Occipital lobe (tissue), 1 donor: ENCODE measurements at regions not wholly inside any gene's neighbourhood (a gene's known extent, or its start where the extent isn't known, plus 50 kb on each side); places are given as distances from the start of the nearest gene placed in this dataset.
"Not testable (repeated sequence)": the region's sequence is repeated elsewhere in the genome, so short reads cannot be mapped to it uniquely, and the experiment has no call there.

Experiments
- DNase-seq: peaks from one replicate; lab custom pipeline; 2025; lab: John Stamatoyannopoulos, UW

- no peak for DNase-seq
These were observed 92.6 kb downstream of the KIF26A start for GRCh38 chr14:104230946-104231345.

- DNase-seq: no peak
These were observed 93.7 kb downstream of the KIF26A start for GRCh38 chr14:104232070-104232484.

DNA sequence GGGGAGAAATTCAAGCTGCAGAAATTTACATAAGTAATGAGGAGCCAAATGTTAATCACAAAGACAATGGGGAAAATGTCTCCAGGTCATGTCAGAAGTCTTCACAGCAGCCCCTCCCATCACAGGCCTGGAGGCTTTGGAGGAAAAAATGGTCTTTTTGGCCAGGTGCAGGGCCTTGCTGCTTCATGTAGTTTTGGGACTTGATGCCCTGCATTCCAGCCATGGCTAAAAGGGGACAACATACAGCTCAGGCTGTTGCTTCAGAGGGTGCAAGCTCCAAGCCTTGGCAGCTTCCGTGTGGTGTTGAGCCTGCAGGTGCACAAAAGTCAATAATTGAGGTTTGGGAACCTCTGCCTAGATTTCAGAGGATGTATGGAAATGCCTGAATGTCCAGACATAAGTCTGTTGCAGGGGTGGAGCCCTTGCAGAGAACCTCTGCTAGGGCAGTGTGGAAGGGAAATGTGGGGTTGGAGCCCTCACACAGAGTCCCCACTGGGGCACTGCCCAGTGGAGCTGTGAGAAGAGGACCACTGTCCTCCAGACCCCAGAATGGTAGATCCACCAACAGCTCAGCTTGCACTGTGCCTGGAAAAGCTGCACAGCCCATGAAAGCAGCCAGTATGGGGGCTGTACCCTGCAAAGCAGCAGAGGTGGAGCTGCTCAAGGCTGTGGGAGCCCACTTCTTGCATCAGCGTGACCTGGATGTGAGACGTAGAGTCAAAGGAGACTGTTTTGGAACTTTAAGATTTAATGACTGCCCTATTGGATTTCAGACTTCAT is 95.8 kb downstream of the KIF26A start:
- DNase-seq: not testable (repeated sequence)

- DNase-seq: no peak
These were observed 97.3 kb downstream of the KIF26A start for GRCh38 chr14:104235686-104236085.

DNA sequence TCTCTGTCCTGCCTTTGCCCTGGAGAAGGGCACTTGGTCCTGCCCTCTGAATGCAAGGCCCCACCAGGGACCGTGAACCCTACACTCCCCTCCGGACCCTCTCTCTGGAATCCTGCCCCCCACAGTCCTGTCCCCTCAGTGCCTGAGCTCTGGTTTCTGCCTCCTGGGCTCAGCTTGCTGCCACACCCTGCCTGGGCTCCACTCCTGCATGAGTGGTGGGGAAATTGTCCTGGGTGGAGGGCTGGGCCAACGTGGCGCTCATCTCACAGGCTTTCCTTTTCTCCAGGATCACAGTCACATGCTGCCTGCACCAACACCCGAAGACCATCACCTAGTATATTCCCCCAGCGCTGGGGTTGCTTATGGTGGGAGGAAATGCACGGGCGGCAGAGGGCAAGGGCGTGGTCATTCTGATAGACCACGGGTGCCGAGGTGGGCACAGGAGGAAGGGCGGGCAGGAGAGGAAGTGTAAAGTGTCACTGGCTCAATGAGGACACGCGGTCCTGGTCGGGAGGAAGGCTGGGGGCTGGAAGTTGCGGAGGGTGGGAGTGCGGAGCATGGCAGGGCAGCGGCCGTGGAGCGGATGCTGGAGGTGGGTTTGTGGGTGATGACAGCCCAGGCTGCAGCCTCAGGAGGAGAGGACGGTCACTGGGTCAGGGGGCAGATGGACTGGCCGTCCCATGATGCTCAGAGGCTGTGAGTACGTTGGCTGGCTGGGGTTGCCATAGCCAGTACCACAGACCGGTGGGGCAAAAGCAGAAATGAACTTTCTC is 99.5 kb downstream of the KIF26A start:
- DNase-seq: no peak

DNA sequence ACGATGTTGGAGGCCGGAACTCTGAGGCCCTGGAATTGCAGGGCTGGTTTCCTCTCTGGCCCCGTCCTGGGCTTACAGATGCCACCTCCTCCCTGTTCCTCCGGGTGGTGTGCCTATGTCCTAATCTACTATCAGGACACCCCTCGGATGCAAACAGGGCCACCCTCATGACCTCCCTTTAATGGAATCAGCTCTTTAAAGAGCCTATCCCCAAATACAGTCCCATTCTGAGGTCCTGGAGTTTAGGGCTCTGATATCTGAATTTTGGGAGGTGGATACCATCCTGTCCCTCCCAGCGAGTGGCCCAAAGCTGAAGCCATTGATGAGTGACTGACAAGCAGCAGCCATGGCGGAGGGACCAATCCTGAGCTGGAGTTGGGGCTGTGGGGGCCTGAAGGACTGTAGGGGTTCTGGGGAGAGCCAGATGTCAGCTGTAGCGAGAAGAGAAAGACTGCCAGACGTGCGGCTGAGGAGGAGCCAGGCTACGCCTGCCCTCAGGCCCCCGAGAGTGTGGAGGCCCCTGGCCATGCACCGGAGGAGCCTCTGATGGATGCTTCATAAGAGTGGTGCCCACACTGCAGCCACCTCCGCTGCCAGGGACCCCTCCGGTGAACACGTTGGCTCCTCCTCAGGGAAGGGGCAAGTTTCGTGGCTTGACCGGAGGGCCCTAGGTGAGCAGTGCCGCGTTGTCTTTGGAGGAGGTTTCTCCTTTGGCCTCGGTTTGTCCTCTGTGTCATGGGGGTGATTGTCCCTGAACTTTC is 100.2 kb downstream of the KIF26A start:
- no peak for DNase-seq

- DNase-seq: no peak
These were observed 100.9 kb downstream of the KIF26A start for GRCh38 chr14:104239185-104239775.

DNA sequence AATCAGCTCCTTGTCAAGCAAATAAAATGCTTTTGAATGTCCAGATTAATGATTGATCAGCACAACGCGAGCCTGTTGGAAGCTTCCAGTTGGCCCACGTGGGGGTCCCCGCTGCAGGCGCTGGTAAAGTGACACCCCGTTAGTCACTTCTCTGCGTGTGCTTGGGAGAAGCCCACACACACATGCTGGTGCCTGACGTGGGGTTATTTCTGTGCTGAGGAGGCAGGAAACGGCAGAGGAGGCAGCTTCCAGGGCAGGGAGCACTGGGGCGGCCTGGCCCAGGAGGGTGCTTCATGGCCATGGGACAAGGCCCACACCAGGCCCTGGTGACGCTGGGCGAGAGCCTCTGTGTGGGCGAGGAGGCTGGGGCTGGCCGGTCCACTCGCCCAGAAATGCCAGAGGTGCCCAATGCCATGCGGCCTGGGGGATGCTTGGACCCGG is 101.5 kb downstream of the KIF26A start:
- no peak for DNase-seq

DNA sequence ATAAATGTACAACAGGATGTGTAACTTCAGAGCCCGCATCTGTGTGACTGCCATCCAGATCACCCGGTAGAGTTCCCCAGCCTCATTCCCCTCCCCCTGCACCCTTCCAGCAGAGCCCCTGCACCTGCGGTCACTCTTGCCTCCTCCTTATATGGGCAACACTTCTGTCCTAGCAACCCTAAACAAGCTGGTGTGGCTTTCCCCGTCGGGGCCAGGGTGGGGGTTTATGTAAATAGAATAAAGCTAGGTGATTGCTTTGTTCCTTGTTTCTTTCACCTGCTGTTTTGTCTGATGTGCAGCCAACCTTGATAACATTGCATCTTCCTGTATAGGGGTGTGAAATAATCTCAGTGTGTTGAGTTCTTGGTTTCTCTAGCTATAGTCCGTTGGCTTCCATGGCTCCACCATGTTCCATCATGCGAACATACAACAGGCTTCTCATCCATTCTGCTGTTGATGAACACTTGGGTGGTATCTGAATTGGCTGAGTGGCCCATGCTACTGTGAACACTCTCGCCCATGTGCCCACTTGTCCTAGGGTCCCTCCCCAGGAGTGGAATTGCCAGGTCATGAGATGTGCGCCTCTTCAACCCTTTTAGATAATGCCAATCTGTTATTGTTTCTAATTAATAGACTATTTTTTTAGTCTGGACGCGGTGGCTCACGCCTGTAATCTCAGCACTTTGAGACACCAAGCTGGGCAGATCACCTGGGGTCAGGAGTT is 102.2 kb downstream of the KIF26A start:
- DNase-seq: no peak

DNA sequence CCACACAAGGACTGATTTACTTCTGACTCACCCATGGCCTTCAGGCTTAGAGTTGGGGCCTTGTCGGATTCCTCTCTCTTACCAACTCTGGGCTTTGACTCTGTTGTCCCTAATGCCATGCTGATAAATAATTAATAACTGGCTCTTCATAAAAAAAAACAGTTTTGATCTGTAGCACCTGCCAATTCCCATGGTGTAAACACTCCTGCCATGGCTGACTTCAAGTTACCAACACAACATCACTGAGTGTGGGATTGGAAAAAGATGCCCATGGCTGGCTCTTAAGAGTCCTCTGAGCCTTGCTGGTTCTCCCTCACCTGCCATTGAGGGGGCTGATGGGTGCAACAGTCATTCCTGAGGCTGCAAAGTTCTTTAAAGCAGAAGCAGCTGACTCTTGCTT is 104.8 kb downstream of the KIF26A start:
- no peak for DNase-seq

DNA sequence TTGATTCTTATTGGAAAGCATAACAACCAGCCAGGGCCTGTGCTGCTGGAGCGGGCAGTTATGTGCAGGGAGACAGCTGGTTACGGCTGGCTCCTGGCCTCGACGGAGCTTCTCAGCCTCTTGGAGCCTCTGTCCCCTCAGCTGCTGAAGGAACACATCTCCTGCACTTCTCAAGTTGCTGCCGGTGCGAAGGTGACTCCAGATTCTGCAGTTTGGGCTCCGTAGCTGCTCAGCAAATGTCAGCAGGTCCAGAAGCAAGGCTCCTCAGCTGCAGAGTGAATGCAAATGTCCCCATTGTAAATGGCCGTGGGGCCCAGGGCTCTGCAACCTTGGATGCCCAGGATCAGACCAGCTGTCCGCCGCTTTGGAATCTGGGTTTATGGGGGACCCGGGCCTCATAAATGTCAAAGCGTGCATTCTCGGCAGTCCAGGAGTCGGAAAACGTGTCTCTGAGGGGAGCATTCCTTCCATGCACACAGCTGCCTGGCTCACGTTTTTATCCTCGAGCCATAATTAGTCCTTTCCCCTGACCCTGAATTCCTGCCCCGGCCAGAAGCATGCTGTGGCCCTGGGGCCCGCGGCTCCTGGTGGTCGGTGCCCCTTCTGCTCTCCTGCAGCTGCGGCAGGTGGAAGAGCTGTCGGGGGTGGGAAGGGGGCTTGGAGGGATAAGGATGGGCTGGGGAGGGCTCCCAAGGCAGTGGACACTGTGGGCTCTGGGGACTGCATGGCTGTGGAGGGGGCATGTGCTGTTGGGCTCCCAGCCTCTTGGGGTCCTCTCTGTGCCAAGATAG is 106.0 kb downstream of the KIF26A start:
- DNase-seq: no peak

- no peak for DNase-seq
These were observed 106.7 kb downstream of the KIF26A start for GRCh38 chr14:104245075-104245474.

DNA sequence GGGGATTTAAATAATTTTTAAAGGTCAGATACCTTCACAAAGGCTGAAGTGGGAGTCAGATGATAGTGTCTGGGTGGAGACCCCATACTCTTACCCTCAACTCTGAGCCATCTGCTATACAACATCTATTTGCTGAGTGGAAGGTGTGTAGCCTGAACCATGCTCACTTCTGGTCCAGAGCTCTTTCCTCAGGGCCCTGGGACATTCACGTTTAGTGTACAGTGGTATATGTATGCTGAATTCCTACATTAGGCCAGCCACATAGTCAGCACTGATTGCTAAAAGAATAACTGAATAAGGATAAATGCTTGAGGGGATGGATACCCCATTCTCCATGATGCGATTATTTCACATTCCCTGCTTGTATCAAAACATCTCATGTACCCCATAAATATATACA is 107.3 kb downstream of the KIF26A start:
- DNase-seq: no peak

DNA sequence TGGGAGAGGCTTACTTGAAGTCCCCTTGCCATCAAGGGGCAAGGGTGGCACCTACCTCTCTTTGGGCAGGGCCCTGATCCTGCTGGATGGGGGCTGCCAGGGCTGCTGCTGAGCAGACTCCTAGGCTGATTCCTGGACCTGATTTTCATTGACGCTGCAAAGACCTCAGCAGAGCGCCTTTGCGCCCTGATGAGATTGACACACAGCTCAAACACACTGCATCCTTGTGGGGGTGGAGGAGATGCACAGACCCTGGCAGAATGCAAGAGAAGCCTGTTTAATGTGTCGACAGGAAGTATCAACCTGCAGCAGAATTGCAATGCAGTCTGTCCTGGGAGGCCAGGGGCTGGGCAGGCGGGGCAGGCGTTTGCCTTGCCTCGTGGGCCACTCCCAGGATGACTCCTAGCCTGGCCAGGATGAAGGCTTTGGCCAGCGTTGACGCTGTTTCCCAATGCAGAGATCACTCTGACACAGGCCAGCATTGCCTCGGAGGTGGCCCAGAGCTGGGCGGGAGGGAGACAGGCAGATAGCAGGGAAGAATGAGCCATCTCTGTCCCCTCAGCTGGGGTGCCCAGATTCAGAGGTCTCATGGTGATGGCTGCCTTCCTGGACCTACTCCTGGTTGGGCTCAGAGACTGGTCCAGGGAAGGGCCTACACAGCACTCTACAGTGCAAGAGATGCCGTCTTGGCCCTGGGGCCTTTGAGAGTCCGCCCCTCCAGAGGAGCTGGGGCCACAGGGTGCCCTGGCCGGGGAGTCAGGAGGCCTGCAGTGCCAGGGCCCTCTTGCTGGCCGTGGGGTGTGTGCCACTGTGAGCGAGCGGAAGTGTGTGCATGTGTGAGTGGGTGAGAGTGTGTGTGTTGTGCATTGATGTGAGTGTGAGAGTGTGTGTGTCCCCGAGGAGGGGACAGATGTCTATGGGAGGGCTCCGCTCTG is 108.3 kb downstream of the KIF26A start:
- DNase-seq: no peak

GRCh38 chr14:104247336-104248202 is 109.2 kb downstream of the KIF26A start:
- no peak for DNase-seq

DNA sequence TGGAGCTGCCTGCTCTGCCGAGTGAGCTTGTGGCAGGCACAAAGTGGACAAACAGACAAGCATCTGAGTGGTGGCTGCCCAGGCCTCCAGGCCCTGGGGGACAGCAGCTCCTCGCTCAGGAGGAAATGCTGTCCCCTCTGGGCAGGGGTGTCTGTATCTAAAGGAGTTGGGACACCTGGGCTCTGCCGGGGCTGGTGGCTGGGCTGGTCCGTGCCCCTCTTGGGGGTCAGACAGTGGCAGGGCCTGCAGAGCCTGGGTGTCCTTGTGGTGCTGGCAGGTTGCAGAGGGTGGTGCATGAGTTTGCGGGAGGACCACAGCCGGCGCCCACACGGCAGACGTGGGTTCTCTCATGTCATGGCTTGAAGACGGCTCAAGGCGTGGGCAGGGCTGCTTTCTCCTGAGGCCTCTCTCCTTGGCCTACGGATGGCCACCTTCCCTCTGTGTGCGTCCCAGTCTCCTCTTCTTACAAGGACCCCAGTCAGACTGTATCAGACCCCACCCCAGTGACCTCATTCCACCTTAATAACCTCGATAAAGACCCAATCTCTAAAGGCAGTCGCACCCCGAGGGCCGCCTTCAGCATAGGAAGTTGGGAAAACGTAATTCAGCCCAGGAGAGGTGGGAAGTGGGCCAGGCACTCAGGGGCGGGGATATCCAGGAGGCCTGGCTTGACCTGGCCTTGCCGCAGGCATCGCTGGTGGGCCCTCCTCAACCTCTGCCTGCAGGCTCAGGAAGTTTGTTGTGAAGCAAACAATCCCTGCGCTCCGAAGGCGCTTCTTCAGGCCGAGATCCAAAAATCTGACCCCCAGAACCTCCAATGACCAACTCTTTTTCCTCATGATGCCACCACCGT is 110.0 kb downstream of the KIF26A start:
- DNase-seq: no peak

DNA sequence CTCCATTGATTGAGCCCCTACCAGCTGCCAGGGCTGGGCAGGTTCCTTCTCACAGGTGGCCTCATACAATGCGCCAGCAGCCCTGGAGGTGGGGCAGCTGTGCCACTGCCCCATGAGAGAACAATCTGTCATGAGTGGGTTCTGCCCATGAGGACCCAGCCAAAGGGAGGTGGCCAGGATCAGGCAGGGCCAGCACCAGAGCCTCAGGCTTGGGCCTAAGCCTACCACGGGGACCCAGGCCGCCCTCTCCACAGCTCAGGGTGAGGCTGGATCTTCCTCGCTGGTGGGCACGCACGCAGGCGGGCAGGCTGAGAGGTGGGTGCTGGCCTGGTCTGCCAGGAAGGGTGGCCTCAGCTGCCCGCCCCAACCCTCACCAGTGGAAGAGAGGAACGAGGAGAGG is 110.7 kb downstream of the KIF26A start:
- no peak for DNase-seq
